A673 (cell line): ENCODE measurements at regions not wholly inside any gene's neighbourhood (a gene's known extent, or its start where the extent isn't known, plus 50 kb on each side); places are given as distances from the start of the nearest gene placed in this dataset.

ENCODE experiments used
- BruUV-seq: library from RNA; stranded (reverse); fragments of 400-500 nt; replicated peaks from 2 replicates; lab custom pipeline; 2021; lab: Mats Ljungman, UMichigan
- CTCF ChIA-PET: fragments of 300-600 bp; sonication (Branson Sonifier 250); formaldehyde crosslinking; loops from one replicate; lab custom pipeline; 2022; ENCODE audit warnings: antibody characterized with exemption; lab: Charles Lee
- POLR2A ChIA-PET: fragments of 300-600 bp; sonication (Branson Sonifier 250); formaldehyde crosslinking; loops from one replicate; lab custom pipeline; 2022; ENCODE audit warnings: antibody characterized with exemption; ENCODE audit not compliant: low non-redundant PET; lab: Charles Lee
- DNase-seq: peaks from one replicate; pipeline ENCODE4 v3.0.0-alpha.2; 2015; ENCODE audit warnings: low spot score
- H3K27ac ChIP-seq: fragments of 200-600 bp; sonication (generic); 2 replicates; pipeline ENCODE4 v1.5.1; 2016; ENCODE audit warnings: mixed run types, low read depth, mild to moderate bottlenecking, mixed read lengths, antibody characterized with exemption, low read length; ENCODE audit not compliant: poor library complexity, severe bottlenecking
- H3K27me3 ChIP-seq: fragments of 200-600 bp; sonication (generic); replicated peaks from 2 replicates; pipeline ENCODE4 v1.6.1; 2017; ENCODE audit warnings: mixed run types, low read depth, mild to moderate bottlenecking, mixed read lengths, antibody characterized with exemption, low read length; ENCODE audit not compliant: insufficient read depth, poor library complexity
- H3K36me3 ChIP-seq: fragments of 200-600 bp; sonication (generic); 2 replicates; pipeline ENCODE4 v1.6.1; 2016; ENCODE audit warnings: mixed run types, mild to moderate bottlenecking, mixed read lengths, antibody characterized with exemption, low read length; ENCODE audit not compliant: insufficient read depth, poor library complexity, severe bottlenecking
- H3K4me1 ChIP-seq: fragments of 200-600 bp; sonication (generic); 2 replicates; pipeline ENCODE4 v1.6.1; 2017; ENCODE audit warnings: mixed run types, mild to moderate bottlenecking, mixed read lengths, antibody characterized with exemption, low read length; ENCODE audit not compliant: insufficient read depth, poor library complexity, severe bottlenecking
- H3K4me3 ChIP-seq: fragments of 200-600 bp; sonication (generic); 2 replicates; pipeline ENCODE4 v1.5.1; 2016; ENCODE audit warnings: low read depth, mixed run types, mild to moderate bottlenecking, mixed read lengths, low read length; ENCODE audit not compliant: poor library complexity, severe bottlenecking
- H3K9me3 ChIP-seq: fragments of 200-600 bp; sonication (generic); 2 replicates; pipeline ENCODE4 v1.6.1; 2016; ENCODE audit warnings: mixed run types, low read depth, mild to moderate bottlenecking, mixed read lengths, antibody characterized with exemption, low read length; ENCODE audit not compliant: poor library complexity, severe bottlenecking
- CTCF ChIP-seq: fragments of 300-800, 200-600 bp; sonication (generic); conservative IDR thresholded peaks from 2 replicates; pipeline ENCODE4 v1.5.1; 2017; ENCODE audit warnings: low read depth, mild to moderate bottlenecking, antibody characterized with exemption, low read length, moderate library complexity, mixed read lengths
- EZH2 ChIP-seq: fragments of 200-600 bp; sonication (generic); IDR thresholded peaks from 2 replicates; pipeline ENCODE4 v1.6.1; 2017; ENCODE audit warnings: borderline replicate concordance, low read depth, mild to moderate bottlenecking, mixed read lengths, antibody characterized with exemption, low read length; ENCODE audit not compliant: poor library complexity, severe bottlenecking
- intact Hi-C: fragments of 100-400 bp; cut with micrococcal nuclease; formaldehyde crosslinking; loops from one replicate; pipeline ENCODE4 v1.10.0; 2022; ENCODE audit not compliant: unreplicated experiment

- DNase-seq, result peak; percentile 0
- no peaks in the 10 kb centered on the region for H3K27me3 ChIP-seq
- peaks cover 14% of the 10 kb centered on the region for H3K9me3 ChIP-seq
- ChIA-PET POLR2A (no interaction called here), CTCF (no interaction called here)
- intact Hi-C loops, result no loop called here
- H3K4me3 ChIP-seq, result no peak overlapping the region
- no peaks in the 10 kb centered on the region for H3K36me3 ChIP-seq
- no peaks in the 10 kb centered on the region for H3K4me1 ChIP-seq
- no TSS peak for BruUV-seq
- TF ChIP-seq CTCF, result no peak
- no peak for TF ChIP-seq EZH2
- H3K27ac ChIP-seq, result no peak overlapping the region
Measured at GRCh38 chr21:18716578-18717138, 313.1 kb upstream of the TMPRSS15 start.

GRCh38 chr21:18722193-18722592, 318.6 kb upstream of the TMPRSS15 start:
- CTCF ChIA-PET, result no interaction called here
- peaks cover 8% of the 10 kb centered on the region for H3K9me3 ChIP-seq
- no peak overlapping the region for H3K4me3 ChIP-seq
- no peaks in the 10 kb centered on the region for H3K27me3 ChIP-seq
- no peaks in the 10 kb centered on the region for H3K36me3 ChIP-seq
- no peak overlapping the region for H3K27ac ChIP-seq
- no TSS peak for BruUV-seq
- POLR2A ChIA-PET, result no interaction called here
- TF ChIP-seq EZH2, result no peak
- TF ChIP-seq CTCF, result no peak
- intact Hi-C loops, result no loop called here
- no peak for DNase-seq
- no peaks in the 10 kb centered on the region for H3K4me1 ChIP-seq

GRCh38 chr21:18723171-18723570, 319.6 kb upstream of the TMPRSS15 start:
- H3K4me3 ChIP-seq, result no peak overlapping the region
- no peak for DNase-seq
- no peaks in the 10 kb centered on the region for H3K4me1 ChIP-seq
- CTCF ChIA-PET, result no interaction called here
- H3K27me3 ChIP-seq, result no peaks in the 10 kb centered on the region
- H3K9me3 ChIP-seq, result peaks cover 8% of the 10 kb centered on the region
- BruUV-seq, result no TSS peak
- H3K27ac ChIP-seq, result no peak overlapping the region
- TF ChIP-seq CTCF, result no peak
- no peak for TF ChIP-seq EZH2
- POLR2A ChIA-PET, result no interaction called here
- intact Hi-C loops, result no loop called here
- no peaks in the 10 kb centered on the region for H3K36me3 ChIP-seq
